Mesodermal cell (in vitro differentiated cells): ENCODE measurements at regions not wholly inside any gene's neighbourhood (a gene's known extent, or its start where the extent isn't known, plus 50 kb on each side); places are given as distances from the start of the nearest gene placed in this dataset.
"Not testable (repeated sequence)": the region's sequence is repeated elsewhere in the genome, so short reads cannot be mapped to it uniquely, and the experiment has no call there.

Experiments
- H3K27ac ChIP-seq: 2 replicates; pipeline ENCODE4 v1.7.0; 2013; ENCODE audit warnings: mild to moderate bottlenecking, low read depth, low read length, moderate library complexity; ENCODE audit not compliant: severe bottlenecking
- H3K36me3 ChIP-seq: 2 replicates; pipeline ENCODE4 v1.7.1; 2013; ENCODE audit warnings: mild to moderate bottlenecking, low read length, moderate library complexity; ENCODE audit not compliant: control insufficient read depth, insufficient read depth
- H3K4me1 ChIP-seq: one replicate; pipeline ENCODE4 v1.7.1; 2013; ENCODE audit warnings: mild to moderate bottlenecking, low read length; ENCODE audit not compliant: insufficient read depth, control insufficient read depth, poor library complexity, severe bottlenecking
- H3K4me3 ChIP-seq: 2 replicates; pipeline ENCODE4 v1.7.0; 2013; ENCODE audit warnings: low read length, control low read depth, mild to moderate bottlenecking; ENCODE audit not compliant: insufficient read depth, poor library complexity, severe bottlenecking; ENCODE audit errors: extremely low read depth
- H3K9me3 ChIP-seq: 2 replicates; pipeline ENCODE4 v1.7.1; 2013; ENCODE audit warnings: mild to moderate bottlenecking, low read length, moderate library complexity; ENCODE audit not compliant: control insufficient read depth
- WGBS, 2 experiments: methylation state at CpG; one replicate each; pipeline ENCODE4 v1.1.5; 2013; ENCODE audit warnings: missing lambda C conversion rate in 2 of 2; ENCODE audit not compliant: insufficient coverage in 2 of 2; 5-methylcytosine and 5-hydroxymethylcytosine counted together

DNA sequence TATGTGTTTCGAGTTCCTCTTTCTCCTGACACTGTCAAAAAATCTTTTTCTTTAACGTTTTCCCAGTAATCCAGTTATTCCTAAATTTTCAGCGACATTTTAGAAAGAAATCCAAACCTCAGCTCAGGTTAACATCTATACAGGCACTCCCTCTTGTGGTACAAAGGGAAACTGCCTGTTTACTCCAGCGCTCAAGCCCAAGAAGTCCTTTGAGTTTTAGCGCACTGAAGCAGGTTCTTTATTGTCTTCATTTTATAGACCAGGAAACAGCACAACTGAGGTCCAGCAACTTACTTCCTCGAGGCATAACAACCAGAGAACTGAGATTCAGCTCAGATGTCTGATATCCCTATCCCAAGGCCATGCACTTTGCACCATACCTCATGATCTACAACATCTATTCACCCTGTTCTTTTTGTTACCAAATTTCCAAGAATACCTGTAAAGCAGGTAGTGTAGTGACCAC is 287.2 kb upstream of the MKLN1 start:
- H3K4me1 ChIP-seq = peaks cover 6% of the 10 kb centered on the region
- 13 to 21% methylated on average over 6 of the region's 6 CpGs for WGBS, 2 experiments
- no peak overlapping the region for H3K27ac ChIP-seq
- H3K9me3 ChIP-seq = no peaks in the 10 kb centered on the region
- no peak overlapping the region for H3K4me3 ChIP-seq
- no peaks in the 10 kb centered on the region for H3K36me3 ChIP-seq

DNA sequence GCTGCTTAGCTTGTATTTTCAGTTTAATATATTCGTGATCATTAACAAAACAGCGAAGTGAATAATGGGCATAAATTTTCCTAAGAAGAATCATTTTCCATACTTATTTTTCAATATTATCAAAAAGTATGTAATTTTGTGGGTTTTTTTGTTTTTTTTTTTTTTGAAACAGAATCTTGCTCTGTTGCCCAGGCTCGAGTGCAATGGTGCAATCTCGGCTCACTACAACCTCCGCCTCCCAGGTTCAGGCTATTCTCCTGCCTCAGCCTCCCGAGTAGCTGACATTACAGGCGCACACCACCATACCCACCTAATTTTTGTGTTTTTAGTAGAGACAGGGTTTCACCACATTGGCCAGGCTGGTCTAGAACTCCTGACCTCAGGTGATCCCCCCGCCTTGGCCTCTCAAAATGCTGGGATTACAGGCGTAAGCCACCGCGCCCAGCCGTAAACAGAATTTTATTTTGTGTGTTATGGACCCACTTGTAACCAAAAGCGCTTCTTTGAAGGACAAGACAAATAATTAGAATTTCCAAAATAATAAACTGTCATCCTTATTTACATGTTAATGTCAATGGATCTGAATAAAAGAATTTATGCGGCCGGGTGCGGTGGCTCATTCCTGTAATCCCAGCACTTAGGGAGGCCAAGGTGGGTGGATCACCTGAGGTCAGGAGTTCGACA is 286.5 kb upstream of the MKLN1 start:
- H3K36me3 ChIP-seq, H3K4me1 ChIP-seq, H3K4me3 ChIP-seq, H3K9me3 ChIP-seq, H3K27ac ChIP-seq: not testable (repeated sequence)
- WGBS, 2 experiments = 90 to 92% methylated on average over 3 to 8 of the region's 17 CpGs

DNA sequence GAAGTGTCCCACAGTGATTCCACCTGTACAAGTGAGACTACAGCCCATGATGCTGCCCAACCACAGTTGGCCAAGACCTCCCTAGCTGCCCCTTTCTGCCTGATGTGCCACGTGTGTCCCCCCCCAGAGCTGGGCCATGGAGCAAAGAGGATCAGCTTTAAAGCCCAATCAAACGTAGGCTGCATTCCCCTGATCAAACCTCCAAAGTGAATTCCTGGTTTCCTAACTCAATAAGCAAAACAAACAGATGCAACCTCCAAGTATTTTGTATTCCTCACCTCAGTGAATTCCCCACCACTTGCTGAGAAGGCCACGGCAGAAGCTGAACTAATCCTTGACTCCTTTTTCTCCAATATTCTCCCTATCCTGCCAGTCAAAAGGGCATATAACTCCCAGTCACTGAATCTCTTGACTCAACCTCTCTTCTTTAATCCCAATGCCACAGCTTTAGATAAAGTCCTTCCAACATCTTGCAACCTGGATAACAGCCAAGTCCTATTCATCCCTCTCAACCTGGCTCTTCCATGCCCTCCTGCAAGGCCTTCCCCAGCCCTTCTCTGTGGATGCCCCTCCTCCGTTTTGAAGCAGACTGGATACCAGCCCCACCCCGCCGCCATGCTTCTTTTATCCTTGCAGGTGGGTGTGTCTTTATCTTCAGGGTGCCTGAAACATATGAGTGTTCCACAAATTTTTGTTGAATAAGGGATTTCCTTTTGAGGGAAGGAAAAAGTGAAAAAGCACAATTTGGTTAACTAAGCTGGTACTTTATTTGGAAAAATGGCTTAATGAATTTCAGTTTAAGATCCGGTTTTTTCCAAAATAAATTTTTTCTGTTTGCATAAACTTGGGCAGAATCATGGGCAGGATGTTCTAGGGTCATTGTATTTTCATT is 285.2 kb upstream of the MKLN1 start:
- peaks cover 6% of the 10 kb centered on the region for H3K4me1 ChIP-seq
- no peak overlapping the region for H3K4me3 ChIP-seq
- WGBS, 2 experiments = 41 to 48% methylated on average over 2 to 3 of the region's 7 CpGs

DNA sequence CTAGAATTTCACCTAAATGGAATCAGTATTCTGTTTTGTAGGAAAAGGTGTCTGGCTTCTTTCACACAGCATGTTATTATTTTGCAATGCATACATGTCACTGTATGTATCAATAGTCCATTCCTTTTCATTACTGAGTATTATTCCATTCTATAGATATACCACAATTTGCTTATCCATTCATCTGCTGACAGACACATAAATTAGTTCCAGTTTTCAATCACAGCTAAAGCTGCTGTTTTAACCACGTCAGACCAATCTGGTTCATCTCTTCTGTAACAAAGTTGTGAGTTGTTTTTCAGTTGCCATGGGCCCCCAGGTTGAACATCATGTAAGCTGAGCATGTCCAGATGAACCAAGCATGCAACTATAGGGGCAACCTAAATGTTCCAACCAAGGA is 282.1 kb upstream of the MKLN1 start:
- no peaks in the 10 kb centered on the region for H3K4me1 ChIP-seq
- WGBS, 2 experiments = no CpG with 5 or more reads among the region's 1 CpG
- H3K4me3 ChIP-seq = no peak overlapping the region
- H3K9me3 ChIP-seq = no peaks in the 10 kb centered on the region
- no peak overlapping the region for H3K27ac ChIP-seq
- H3K36me3 ChIP-seq = peaks cover 2% of the 10 kb centered on the region

More for the DNA sequence above, 285.2 kb upstream of the MKLN1 start:
- no peaks in the 10 kb centered on the region for H3K9me3 ChIP-seq
- H3K36me3 ChIP-seq = peaks cover 2% of the 10 kb centered on the region
- no peak overlapping the region for H3K27ac ChIP-seq

DNA sequence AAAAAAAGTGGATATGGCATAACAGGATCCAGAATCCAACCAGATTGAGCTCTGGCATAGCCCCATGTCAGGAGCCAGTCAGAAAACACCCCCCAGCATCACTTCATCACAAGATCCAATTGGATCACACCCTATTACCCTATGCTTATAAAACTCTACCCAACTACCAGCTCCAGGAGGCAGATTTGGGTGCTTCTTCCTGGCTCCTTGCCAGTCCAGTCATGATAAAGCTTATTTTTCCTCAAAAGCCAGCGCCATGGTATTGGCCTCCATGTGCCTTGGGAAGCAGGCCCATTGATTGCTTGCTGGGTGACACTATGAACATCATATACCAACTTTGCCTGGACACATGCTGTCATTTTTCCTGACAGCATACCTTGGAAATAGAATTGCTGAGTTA is 281.4 kb upstream of the MKLN1 start:
- Histone ChIP-seq H3K4me1 (no peaks in the 10 kb centered on the region), H3K9me3 (no peaks in the 10 kb centered on the region), H3K36me3 (peaks cover 2% of the 10 kb centered on the region), H3K27ac (no peak overlapping the region), H3K4me3 (no peak overlapping the region)
- WGBS, 2 experiments = 100% methylated on average over 1 of the region's 1 CpG; no CpG with 5 or more reads in 1 of the 2 experiments

DNA sequence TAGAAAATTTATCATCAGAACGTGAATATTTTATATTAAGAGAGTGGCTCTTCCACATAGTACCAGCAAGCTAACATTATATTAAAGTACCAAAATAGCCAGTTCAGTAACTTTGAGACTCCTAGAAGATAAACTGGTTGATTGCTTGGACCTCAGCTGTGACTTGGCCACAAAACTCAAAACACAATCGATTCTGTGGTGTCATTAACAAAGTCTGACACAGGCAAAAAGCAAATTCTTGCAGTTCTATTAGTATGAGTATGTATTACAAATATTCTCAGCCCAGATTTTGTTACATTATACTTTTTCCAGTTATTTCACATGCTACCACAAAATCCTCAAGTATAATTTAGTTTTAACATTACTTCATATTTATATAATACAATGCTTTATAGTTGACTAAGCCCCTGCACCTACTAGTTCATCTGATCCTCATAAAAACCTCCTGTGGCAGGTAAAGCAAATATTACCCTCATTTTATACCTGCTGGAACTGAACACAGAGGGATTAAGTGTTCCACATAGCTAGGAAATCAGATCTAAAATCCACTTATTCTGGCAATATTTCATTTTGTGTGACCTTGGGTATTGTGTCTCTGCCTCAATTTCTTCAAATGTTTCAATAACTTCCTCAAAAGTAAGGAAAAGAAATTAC is 279.9 kb upstream of the MKLN1 start:
- no CpG with 5 or more reads among the region's 2 CpGs for WGBS, 2 experiments
- no peaks in the 10 kb centered on the region for H3K9me3 ChIP-seq
- H3K27ac ChIP-seq = no peak overlapping the region
- no peak overlapping the region for H3K4me3 ChIP-seq
- peaks cover 2% of the 10 kb centered on the region for H3K36me3 ChIP-seq
- no peaks in the 10 kb centered on the region for H3K4me1 ChIP-seq

DNA sequence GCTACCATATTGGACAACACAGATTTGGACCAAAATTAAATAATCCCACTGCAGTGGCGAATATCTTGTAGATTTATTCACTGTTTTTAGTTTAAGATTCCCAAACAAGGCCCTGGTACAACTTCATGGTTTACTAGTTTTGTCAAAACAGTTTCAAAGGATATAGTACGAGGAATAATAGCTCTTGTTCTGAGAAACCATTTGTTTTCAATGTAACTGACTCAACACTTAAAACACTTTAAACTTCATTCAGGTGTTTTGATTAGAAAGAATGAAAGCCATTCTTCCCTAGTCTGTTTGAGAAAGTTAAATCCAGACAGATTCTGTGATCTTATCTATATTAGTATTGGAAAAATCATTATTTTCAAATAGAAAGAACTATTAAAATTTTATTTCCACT is 276.4 kb upstream of the MKLN1 start:
- H3K9me3 ChIP-seq = no peaks in the 10 kb centered on the region

DNA sequence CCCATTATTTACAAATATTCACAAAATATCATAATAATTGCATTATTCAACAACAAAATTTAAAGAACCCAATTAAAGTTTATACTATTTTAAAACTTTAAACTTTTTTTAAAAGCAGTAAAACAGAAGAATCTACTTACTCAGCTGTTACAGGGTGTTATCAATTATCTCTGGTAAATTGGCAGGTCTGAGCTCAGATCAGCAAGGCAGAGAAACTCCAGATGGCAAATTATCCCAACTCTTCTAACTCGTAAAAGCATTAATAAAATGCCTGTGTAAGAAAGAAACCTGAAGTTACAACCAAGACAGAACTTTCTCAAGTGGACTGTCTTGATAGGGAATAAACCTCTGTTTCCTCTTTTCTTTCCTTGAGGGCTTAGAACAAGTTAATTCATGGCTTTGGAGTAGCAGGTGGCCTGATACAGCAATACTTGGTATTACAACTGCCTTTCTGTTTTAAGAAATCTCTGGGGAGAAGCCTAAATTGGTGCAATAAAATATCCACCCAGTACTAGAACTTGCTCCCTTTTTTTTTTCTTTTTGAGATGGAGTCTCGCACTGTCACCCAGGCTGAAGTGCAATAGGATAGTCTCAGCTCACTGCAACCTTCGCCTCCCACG is 275.3 kb upstream of the MKLN1 start:
- 97 to 100% methylated on average over 3 of the region's 4 CpGs for WGBS, 2 experiments
- no peak overlapping the region for H3K4me3 ChIP-seq
- no peaks in the 10 kb centered on the region for H3K4me1 ChIP-seq
- H3K36me3 ChIP-seq = no peaks in the 10 kb centered on the region
- no peak overlapping the region for H3K27ac ChIP-seq
- no peaks in the 10 kb centered on the region for H3K9me3 ChIP-seq

More for the DNA sequence above, 276.4 kb upstream of the MKLN1 start:
- Histone ChIP-seq H3K27ac (no peak overlapping the region), H3K4me1 (no peaks in the 10 kb centered on the region), H3K4me3 (no peak overlapping the region), H3K36me3 (peaks cover 2% of the 10 kb centered on the region)
- WGBS, 2 experiments = 85% methylated on average over 2 of the region's 2 CpGs; no CpG with 5 or more reads in 1 of the 2 experiments

DNA sequence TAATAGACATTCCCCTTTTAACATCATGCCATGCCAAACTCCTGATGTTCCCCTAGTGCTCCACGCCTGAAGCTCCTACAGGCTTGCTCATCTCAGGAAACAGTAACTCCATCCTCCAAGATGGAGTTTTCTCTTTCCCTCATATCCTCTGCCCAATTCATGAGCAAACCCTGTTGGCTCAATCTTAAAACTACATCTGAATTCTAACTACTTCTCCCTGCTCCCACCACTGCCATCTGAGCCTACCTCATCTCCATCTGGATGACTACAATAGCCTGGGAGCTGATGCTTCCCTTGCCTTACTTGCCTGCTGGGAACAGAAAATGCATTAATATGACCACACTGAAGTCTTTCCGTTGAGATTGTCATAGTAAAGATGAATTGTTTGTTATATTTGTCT is 271.7 kb upstream of the MKLN1 start:
- Histone ChIP-seq H3K4me3 (no peak overlapping the region), H3K27ac (no peak overlapping the region), H3K4me1 (no peaks in the 10 kb centered on the region), H3K36me3 (no peaks in the 10 kb centered on the region), H3K9me3 (no peaks in the 10 kb centered on the region)
- 83 to 92% methylated on average over 1 to 2 of the region's 2 CpGs for WGBS, 2 experiments

DNA sequence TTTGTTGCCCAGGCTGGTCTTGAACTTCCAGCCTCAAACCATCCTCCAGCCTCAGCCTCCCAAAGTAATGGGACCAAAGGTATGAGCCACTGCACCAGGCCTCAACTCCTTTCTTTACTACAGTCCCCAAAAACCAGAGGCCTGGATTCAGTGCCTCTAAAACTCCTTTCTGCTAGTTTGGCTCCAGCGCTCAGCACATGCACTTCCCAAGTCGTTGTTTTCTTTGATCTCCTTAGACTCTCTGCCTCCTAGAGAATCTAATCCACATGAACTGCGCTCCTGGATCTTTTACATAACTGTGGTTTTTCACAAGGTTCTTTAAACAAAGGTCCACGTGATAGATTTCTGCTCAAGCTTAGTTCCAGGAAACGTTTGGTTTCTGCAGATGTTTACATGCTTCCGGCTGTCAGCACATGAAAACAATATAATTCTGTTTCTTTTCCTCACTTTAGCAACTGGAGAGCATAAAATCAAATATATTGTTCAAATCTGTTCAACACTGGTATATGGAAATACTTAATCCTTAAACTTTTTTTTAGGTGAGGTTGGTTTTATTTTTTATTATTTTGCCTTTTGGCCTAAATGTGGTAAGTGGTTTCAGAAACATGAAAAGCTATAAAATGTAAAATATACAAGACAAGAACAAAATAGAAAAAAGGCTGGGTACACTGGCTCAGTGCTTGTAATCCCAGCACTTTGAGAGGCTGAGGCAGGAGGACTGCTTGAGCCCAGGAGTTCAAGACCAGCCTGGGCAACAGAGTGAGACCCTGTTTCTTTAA is 270.5 kb upstream of the MKLN1 start:
- no peak overlapping the region for H3K27ac ChIP-seq
- WGBS, 2 experiments = 75 to 76% methylated on average over 4 to 6 of the region's 6 CpGs

More for the DNA sequence above, 270.5 kb upstream of the MKLN1 start:
- Histone ChIP-seq H3K4me1 (no peaks in the 10 kb centered on the region), H3K4me3 (no peak overlapping the region), H3K36me3 (peaks cover 4% of the 10 kb centered on the region), H3K9me3 (no peaks in the 10 kb centered on the region)
